ENCODE measurements at regions not wholly inside any gene's neighbourhood (a gene's known extent, or its start where the extent isn't known, plus 50 kb on each side); places are given as distances from the start of the nearest gene placed in this dataset.
"Not testable (repeated sequence)": the region's sequence is repeated elsewhere in the genome, so short reads cannot be mapped to it uniquely, and the experiment has no call there.

DNA sequence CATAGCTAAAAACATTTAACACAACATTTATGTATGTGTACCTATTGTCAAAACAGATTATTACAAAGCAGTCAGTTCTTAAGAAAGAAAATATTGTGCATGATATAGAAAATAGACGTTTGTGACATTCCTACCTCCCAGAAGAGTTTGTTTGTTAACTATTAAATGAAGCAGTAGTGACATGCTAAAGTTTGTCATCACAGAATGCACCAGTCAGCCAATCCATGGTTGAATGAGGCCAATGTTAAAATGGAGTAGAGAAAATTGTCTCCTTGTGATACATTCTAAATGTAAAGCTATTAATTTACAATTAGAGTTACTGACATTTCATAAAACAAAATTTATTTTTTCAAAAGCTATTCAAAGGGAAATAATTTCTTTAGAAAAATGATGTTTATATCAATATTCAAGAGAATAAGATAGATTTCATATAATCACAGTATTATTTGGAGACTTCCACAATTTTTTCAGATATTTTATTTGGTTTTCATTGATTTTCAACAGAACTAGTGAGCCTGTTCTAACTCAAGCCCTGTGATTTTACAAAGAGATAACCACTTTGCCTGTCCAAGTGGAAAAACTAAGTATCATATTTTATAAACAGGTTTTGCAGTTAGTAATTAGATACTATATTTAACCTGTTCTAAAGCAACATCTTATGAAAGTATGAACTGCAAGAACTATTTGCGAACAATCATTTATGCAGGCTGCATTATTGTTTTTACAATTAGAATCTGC, 176.8 kb downstream of the ISL1 start:
- no peak for DNase-seq

DNA sequence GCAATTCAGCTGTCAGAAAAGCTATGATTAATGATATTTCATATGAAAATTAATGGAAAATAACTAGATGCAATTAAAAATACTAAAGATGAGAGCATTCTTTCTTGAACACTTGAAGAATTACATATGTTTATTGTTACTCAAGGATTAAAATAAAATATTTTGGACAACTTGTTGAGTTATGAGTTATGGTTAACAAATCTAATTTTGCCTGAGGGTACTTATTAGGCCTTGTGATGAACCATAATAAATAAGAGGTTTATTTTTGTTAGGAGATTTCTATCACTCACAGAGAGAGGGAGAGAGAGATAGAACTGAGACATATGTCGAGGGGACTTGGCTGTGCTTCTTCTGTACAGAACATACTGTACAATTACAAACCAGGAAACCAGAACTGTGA, 183.7 kb downstream of the ISL1 start:
- no peak for DNase-seq

DNA sequence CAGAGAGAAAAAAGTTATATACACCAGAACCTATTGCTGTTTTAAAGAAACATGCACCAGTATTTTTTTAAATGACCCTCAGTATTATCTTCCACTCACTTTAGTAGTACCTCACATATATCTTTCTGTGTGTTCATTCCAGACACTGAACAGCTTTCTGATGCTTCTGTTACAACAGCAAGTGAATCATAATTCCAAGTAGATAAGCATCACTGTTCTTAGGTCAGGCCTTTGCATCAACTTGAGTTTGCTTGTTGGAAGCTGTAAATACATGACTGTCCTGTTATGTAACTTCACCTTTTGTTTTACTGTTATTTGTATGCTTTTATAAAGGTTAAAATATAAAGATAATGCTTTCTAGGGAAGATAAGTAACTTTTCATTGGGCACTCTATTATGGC, 184.4 kb downstream of the ISL1 start:
- DNase-seq, result no peak

DNA sequence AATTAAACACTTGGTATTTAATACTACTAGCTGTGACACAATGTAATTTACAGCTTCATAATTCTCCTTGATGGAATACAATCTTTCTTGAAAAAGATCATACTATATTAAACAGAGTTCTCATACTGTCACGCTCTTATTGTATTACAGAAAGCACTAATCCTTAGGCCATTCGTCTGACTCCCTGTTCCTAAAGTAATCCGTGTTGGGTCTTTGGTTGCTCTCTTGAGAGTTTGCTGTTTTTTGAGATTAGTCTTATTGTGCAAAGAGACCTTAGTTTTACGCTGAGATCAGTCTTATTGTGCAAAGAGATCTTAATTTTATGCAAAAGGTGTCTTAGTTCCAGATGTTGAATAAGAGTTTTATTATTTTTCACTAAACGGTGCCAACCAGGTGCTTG, 190.6 kb downstream of the ISL1 start:
- DNase-seq, result no peak

DNA sequence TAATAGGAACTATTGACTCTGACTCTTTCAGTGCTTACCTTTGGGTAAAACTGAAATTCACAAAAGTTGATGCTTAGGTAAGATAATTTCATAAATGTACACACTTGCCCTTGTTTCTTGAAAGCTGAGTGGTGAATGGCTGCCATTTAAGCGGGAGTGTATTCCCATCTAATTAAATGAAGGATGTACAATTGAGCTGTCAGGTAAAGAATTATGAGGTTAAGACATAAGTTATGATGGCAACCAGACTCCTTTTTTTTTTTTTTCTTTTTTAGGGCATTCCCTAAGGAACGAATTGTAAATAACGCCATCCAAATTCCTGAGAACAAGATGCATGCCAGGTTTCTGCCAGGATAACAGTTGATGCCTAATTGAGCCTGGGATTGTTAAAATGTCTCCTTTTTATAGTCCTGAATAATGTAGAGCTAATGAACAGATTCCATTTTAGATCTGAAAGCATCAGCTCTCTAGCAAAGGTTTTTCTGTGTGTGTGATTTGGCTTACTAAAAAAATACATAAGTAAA, 199.7 kb downstream of the ISL1 start:
- no peak for DNase-seq

DNA sequence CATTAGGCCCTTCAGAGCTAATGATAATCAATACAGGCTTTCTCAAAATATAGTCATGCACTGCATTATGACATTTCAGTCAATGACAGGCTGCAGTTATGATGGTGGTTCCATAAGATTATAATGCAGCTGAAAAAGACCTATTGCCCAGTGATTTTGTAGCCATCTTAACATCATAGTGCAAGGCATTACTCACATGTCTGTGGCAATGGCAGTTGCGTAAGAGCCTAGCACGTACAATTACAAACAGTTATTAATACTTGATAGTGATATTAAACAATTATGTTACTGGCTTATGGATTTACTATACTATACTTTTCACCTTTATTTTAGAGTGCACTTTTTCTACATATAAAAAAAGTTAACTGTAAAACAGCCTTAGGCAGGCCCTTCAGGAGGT, 214.8 kb downstream of the ISL1 start:
- no peak for DNase-seq

DNA sequence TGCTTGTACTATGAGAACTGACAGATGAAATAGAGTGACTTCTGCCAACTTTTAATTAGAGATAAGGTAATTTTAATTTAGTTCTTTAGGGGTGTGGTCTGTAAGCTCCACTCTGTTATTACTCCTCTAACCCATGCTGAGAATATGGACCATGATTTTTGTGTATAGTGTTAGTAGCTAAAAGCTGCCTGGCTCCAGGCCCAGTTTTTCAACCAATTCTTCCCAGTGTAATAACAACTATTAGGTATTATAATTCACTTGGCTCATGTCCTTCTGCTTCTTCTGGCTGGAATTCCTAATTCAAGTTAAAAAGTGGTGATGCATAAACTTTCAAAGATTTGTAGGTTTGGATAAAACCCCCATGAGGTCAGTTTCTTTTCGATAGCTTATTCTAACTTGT, 216.3 kb downstream of the ISL1 start:
- DNase-seq, result no peak

DNA sequence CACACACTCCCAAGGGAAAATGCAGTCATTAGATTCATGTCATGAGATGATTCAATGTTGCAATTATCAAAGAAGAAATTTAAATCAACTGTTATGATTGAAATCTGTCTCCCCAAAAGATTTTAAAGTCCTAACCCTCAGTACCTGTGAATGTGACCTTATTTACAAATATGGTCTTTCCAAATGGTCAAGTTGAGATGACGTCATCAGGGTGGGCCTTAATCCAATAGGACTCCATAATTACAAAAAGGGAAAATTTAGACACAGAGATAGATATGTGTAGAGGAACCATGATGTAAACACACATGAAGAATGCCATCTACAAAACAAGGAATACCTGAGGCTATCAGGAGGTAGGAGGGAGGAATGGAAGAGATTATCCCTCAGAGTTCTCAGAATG, 221.1 kb downstream of the ISL1 start:
- no peak for DNase-seq

DNA sequence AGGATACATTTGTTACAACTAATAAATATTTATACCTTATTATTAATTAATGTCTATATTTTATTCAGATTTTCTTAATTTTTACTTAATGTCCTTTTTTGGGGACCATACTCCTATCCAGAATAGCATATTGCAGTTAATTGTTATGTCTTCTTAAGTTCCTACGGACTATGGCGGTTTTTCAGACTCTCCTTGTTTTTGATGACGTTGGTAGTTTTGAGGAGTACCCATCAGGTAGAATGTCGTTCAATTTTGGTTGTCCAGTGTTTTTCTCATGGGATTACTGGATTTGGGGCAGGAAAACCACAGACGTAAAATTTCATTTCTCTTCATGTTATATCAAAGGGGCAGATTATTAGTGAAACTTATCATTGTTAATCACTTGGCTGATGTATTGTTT, 223.7 kb downstream of the ISL1 start:
- DNase-seq, result no peak

DNA sequence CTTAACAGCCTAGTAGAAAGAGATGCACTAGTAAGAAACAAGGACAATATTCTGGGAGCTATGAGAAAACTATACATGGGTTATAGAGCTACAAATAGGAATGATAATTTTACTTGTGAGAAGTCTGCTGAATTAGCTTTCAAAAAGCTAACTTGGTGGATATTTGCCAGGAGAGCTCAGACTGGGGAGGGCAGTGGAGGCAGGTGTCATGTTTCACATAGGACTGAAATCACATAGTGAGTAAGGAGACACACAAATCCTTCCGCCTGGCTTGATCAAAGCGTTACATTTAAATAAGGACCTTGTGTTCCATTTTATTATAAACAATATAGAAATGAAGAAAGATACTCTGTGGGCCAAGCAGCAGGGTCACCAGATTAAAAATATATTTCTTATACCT, 235.0 kb downstream of the ISL1 start:
- DNase-seq, result no peak

DNA sequence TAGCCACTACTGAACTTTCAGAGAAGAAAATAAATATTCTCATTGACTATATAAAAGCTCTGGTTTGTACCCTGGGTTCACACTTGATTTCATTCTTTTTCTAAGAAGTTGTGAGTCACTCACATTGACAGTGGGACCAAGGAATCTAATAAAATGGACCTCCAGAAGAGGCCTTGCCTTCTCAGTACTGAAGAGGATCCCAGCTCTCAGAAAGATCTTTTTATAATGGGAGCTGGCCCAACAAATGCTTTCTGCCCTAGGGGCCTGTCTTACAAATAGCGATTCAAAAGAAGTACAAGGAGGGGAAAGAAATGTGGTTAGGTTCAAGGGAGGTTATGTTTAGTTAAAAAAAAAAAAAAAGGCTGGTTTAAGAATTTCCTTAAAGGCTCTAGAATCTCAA, 237.9 kb downstream of the ISL1 start:
- DNase-seq, result no peak

DNA sequence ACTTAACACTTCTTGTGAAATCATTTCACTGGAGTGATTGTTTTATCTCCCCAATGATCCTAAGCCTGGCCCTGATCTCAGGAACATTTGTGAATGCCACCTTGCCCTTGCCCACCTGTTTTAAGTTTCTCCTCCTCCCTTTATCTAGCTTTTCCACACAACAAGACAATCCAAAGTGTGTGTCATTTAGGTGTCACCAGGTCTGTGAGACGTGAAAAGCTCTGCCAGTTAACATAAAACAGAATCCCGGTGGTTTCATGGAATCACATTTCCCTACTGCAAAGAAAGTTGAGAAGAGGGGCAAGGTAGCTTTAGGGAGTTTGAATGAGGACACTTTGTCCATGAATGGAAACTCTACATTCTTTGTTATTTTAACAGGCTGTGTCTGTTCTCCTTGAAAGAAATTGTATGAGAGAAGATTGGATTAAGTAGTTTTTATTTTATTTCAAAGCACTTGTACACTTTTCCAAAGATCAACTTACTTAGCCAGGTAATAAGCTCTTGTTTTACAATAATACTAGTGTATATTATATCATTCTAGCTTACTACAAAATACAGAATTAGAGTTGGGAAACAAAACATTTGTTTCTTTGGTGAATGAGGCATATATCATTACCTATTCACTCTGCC, 239.0 kb downstream of the ISL1 start:
- DNase-seq, result no peak

DNA sequence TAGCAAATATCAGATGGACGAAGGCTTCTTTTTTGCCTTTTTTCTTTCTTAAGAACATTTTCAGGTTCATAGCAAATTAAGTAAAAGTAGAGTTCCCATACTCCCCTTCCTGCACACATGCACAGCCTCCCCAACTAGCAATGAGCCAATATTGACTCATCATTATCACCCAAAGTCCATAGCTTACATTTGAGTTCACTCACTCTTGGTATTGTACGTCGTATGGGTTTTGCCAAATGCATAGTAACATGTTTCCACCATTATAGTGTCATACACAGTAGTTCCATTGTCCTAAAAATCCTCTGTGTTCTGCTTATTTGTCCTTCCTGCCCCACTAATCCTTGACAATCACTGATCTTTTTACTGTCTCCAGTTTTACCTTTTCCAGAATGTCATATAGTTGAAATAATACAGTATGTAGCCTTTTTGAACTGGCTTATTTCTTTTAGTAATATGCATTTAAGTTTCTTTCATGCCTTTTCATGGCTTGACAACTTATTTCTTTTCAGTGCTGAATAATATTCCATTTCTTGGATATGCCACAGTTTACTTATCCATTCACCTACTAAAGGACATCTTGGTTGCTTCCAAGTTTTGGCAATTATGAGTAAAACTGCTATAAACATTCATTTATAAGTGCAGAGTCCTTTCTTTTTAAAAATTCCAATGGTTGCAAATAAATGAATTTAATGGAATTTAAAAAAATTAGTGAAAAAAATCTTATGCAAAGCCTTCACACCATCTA, 242.1 kb downstream of the ISL1 start:
- no peak for DNase-seq

DNA sequence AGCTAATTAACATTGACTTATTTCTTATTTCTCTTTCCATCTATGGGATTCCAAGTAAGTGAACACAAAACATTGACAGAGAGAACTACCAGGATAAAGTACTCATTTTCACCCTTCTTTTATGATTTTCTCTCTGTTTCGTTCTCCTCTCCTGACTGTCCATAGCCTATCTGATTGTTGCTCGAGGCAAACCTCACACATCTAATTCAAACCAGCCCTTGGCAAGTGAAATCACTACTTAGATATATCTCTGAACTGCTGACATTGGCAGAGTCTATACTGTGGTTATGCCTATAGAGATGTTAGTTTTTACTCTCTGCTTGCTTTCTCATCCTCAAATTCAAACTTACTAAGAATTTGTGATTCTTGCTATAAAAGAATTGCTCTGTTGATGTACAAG, 248.8 kb downstream of the ISL1 start:
- DNase-seq, result no peak

DNA sequence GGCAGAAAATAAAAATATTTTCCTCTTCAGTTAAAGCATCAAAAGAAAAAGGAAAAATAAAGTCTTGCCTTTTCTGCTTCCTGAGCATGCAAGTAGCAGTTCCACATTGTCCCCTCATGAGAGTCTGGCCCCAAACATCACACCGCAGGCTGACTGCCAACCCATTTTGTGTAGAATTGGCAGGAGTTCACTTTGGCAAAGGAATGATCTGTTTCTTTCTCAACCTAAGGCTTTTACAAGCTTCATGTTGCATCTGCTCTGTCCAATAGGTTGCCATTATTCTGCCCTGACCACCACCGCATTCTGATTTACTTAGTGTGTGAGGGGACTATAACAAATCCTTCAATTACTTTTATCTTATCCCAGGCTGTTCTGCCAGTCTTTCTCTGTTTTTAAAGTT, 249.5 kb downstream of the ISL1 start:
- DNase-seq, result no peak

DNA sequence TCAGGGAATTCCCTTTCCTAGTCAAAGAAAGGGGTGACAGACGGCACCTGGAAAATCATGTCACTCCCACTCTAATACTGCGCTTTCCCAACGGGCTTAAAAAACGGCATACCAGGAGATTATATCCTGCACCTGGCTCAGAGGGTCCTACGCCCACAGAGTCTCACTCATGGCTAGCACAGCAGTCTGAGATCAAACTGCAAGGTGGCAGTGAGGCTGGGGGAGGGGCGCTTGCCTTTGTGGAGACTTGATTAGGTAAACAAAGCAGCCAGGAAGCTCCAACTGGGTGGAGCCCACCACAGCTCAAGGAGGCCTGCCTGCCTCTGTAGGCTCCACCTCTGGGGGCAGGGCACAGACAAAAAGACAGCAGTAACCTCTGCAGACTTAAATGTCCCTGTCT, 253.7 kb downstream of the ISL1 start:
- not testable (repeated sequence) for DNase-seq

DNA sequence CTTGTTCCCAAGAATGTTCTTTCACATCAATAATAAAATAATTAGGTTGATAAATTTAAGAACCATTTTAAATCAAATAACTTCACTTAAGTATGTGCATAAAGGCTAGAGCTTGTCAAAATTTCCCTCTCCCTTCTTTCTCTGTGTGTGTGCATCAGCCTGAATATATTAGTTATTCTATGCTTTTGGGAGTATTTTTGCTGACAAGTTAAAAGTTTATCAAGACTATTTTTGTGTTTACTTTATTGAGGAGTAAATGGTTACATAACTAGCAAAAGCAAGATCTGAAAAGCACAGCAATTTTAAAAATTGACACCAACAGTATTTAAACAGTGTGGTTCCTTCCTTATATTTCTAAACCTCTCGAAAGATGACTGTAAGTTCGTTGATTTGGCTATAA, 261.7 kb downstream of the ISL1 start:
- no peak for DNase-seq

DNA sequence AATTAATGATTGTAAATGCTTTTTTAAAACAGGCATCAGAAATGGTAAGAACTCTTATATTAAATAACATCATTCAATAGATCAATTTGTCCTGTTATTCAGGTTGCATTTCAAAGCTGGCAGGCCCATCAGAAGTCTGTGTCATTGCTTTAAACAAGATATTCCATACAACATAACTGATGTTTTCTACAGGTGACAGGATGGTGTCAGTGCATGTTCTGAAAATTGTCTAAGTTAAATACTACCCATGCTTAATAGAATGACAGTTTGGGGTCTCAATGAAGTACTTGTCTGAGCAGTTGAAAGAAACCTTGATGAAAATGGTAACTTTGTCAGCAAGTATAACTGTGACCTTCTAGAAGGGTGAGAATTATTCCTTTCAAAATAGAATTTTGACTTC, 263.2 kb downstream of the ISL1 start:
- DNase-seq, result no peak

DNA sequence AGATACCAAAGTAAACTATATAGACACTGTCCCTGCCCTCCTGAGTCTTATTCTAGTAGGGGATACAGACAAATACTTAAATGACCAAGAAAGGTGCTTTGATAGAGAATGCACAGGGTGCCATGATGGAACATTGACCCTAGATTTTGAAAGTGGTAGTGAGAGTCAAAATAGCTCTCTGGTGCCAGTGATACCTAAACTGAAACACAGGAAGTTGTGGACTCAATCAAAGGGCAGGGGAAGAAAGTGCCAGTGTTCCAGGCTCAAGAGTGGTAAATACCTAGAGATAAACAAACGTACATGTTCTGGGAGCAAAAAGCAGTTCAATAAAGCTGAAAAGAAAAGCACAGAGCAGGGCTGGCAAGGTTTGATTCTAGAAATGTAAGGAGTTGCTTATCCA, 267.6 kb downstream of the ISL1 start:
- DNase-seq, result no peak

DNA sequence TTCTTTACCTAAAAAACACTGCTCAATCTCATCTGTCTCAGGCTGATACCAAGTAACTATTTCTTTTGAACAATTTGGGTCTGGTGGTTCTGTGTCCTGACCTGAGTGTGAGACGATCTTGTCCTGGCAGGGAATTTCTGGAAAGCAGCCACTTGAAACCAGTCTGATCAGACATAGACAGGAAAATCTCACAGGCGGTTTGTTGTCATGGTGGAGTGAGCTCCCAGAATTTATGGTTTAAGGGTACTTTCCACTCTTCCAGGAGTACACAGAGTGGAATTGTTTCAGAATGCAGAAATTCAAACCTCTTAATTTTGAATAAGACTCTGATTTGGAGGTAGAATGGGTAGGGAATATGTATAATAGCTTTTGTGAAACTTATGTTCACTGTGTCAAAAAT, 268.2 kb downstream of the ISL1 start:
- no peak for DNase-seq

DNA sequence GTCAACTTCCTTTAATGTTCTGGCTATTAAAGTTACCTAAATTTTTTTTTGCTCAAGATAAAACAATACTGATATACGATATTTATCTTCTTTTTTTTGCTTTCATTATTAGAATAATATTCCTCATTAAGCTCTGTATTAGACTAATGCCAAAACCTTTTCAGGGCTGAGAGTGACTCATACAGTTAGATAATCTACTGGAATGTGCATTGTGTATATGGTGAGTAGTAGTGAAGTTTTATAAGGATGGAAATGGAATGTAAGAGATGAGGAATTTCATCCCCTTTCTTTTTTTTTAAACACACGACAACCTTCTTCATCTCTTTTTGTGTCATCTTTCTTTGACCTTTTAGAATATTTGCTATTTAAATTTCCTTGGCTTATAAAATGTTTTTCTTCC, 268.6 kb downstream of the ISL1 start:
- no peak for DNase-seq

DNA sequence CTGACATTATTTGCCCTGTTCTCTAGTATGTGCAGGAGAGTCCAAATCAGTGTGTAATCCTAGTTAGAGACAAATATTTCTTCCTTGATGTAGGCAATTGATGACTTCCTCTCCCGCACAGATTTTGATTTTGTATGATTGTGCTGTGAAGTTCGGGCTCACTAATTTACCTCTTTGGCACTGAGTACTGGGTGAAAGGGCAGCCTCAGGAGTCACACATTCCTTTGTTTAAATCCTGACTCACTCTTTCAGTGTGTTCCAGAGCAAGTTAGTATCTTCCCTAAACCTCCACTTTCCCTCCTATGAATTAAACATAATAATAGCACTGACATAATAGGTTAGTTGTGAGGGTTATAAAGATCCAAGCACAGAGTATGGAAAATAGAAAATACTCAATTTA, 269.7 kb downstream of the ISL1 start:
- no peak for DNase-seq

DNA sequence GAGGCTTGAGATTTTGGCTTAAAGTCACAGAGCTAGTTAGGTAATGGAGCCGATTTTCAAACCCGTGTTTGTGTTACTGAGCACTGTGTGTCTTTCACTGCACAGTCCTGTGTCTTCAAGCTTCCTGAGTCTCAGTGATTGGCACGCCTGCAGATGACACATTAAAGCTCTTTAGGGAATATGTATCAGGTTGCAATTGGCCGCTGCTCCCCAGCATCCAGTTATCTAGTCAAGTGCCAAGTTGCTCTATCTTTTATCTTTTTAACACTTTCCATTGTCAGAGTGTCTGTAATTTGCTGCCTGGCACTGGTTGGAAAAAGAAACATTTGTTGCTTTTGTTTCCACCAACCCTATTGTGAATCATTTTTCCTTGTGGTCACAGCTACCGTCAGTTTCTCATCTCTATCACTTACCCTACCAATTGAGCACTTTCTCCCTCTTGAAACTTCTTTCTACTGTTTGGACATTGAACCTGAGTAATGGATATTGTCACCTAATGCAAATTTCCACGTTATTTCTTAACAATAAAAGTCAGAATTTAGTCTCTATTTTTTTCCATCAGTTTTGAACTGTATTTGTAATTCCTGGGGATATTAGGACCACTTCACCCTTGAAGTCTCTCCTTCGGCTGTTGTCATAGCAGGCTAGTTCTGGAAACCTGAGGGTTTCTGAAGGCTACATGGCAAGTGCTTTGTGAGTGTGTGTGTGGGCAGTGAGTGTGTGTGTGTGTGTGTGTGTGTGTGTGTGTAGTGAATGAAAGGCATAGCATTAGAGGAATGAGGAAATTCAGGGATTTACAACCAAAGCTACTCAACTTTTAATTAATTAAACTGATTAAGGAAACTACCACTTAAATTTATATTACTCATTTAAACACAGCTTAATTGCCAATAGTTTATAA, 274.3 kb downstream of the ISL1 start:
- no peak for DNase-seq

All from NCI-H524 treated with DMSO at 0.1 percent for 48 hours (cell line).